GM04503 (cell line): ENCODE measurements at regions not wholly inside any gene's neighbourhood (a gene's known extent, or its start where the extent isn't known, plus 50 kb on each side); places are given as distances from the start of the nearest gene placed in this dataset.
"Not testable (repeated sequence)": the region's sequence is repeated elsewhere in the genome, so short reads cannot be mapped to it uniquely, and the experiment has no call there.

Experiments used
- DNase-seq: peaks from one replicate; pipeline ENCODE4 v3.0.0-alpha.2; 2012; ENCODE audit warnings: low read depth

DNA sequence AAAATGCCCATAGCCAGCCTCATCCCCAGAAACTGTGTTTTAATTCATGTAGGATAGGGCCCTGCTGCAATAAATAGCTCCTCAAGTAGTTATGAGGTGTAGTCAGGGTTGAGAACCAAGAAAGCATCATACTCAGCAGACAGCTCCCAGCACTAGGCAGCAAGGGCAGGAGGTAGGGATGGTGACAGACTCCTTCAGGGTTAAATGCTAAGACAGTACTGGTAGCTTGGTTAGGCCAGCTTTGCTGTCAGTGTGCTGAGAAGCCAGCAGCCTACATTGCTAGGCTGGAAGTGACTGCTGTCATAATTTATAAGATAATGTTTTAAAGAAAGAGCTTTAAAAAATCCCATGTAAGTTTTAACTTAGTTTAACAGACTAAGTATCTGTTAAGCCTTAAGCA is 113.9 kb upstream of the IMMP2L start:
- no peak for DNase-seq

DNA sequence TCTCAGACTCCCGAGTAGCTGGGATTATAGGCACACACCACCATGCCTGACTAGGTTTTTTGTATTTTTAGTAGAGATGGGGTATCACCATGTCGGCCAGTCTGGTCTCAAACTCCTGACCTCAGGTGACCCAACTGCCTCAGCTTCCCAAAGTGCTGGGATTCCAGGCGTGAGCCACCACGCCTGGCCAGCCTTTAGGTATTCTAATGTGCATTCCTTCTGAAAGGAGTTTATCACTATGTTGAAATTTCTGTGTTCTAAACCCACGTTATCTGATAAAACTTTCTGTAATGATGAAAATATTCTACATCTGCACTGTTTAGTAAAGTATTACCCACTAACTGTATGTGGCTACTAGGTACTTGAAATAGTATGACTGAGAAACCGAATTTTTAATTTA is 110.6 kb upstream of the IMMP2L start:
- DNase-seq = no peak

DNA sequence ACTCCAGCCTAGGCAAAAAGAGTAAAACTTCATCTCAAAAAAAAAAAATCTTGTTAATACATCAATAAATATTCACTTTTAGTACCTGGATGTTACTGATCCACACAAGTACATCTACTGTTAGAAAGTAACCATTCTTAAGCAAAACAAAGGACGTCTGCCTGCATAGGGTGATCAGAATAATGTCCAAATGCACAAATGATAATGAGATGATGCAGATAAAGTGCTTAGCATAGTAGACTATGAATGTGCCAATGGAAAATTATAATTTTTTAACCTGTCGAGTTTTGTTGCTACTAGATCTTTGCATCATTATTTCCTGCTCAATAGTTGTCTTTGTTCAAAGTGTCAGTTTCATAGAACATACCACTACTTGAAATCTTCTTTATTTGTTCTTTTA is 109.6 kb upstream of the IMMP2L start:
- no peak for DNase-seq

DNA sequence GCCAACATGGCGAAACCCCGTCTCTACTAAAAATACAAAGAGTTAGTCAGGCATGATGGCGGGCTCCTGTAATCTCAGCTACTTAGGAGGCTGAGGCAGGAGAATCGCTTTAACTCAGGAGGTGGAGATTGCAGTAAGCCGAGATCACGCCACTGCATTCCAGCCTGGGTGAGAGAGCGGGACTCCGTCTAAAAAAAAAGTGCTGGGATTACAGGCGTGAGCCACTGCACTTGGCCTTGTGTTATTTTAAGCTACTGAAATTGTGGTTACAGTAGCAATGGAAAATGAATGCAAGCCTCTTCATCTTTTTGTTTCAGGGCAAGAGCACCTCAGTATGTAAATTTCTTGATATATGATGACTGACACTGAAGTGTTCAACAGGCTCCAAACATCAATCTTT is 106.4 kb upstream of the IMMP2L start:
- DNase-seq = no peak

DNA sequence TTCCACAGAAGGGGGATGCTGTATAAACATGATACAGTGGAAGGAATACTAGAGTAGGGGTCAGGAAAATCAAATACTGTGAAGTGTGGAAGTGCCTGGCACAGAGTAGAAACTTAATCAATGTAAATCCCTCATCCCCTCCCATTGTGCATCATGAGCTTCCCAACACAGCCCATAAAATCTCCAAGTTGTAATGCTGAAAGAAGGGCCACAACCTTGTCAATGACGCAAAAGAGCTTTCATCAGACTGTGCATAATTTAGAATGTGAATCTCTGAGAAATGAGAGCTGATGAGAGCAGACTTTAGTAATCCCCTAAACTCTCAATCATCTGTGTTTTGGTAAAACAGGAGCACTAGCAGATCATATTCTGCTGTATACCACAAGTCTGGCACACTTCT is 105.2 kb upstream of the IMMP2L start:
- DNase-seq = no peak

DNA sequence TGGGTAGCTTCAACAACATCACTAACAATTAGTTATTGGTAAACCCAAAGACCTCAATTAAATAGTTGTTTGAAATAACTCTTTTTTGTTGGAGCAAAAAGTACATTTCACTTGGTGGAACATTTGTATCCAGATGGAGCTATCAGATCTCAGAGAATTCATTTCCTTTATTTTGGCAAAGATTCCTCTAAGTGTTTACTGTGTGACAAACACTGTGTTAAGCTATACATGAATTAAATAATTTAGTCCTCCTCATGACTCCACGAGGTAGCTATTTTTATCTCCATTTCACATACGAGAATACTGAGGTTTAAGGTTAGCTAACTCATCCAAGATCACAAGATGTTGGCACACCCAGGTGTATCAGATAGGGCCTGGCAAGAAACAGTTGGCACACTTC is 104.0 kb upstream of the IMMP2L start:
- no peak for DNase-seq

DNA sequence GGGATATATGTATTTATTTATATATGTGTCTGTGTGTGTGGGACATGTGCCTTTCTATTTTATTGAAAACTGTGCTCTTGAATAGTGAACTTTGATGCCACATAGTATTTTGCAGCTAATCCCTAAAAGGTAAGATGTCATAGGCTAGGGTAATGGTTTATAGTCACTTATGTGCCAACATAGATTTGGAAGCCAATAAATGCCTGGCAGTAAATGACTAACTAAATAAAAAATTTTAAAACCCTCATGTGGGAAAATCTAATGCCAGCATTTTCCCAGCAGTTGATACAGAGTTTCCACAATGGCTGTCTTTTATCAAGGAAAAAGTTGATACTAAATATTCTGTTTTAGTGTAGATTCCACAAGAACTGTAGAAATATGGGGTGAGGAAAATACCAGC is 101.5 kb upstream of the IMMP2L start:
- no peak for DNase-seq

DNA sequence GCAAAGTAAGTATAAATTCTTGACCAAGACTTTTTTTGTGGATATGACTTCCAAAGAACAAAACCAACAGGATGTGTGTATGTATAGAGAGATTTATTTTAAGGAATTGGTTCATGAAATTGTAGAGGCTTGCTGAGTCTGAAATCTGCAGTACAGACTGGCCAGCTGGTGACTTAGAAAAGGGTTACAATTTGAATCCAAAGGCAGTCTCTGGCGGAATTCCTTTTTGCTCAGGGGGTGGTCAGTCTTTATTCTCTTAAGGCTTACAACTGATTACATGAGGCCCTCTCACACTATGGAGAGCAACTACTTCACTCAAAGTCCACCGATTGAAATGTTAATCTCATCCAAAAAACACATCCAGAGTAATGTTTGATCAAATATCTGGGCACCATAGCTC is 100.1 kb upstream of the IMMP2L start:
- DNase-seq = no peak

DNA sequence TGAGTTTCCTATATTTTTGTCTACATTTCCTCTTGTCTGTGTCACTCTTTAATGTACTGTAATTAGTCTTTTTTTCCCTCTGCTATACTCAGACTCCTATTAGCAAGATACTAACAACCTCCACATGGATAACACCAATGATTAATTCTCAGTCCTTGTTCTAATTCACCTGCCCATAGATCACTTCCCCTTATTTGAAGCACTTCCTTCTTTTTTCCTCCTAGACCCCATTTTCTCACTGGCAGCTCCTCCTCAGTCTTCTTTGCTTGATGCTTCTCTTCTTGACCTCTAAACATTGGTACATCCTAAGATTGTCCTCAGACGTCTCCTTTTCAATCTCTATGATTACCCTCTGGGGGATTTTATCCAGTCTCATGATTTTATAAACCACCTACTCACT is 98.2 kb upstream of the IMMP2L start:
- no peak for DNase-seq

DNA sequence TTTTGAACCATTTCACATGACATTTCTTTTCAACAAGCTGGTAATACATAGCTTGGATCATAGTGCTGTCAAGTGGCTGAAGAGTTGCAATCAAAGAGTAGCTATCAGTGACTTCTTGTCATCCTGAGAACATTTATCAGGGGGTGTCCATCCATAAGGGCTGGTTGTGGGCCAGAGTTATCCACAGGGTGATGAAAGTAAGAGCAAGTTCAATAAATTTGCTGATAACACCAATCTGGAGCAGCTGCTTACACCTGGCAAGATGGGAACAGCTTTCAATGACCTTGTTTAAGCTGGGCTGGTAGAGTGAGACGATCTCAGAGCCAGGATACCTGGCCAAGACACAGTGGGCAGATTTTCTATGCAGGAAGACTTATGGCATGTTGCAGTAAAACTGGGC is 96.3 kb upstream of the IMMP2L start:
- no peak for DNase-seq

DNA sequence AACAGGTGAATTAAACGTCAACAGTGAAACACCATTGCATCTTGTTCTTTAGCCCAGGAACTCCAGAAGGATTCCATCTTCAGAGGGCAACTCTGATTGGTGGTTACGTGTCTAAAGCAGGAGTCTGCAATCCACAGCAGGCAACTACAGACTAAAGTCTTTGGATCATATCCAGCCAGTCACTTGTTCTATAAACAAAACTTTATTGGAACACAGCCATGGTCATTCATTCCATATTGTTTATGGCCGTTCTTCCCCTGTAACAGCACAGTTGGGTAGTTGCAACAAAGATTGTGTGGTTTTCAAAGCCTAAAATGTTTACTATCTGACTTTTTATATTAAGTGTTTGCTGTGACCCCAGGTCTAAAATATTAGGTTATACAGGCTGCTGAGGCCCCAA is 94.7 kb upstream of the IMMP2L start:
- no peak for DNase-seq

DNA sequence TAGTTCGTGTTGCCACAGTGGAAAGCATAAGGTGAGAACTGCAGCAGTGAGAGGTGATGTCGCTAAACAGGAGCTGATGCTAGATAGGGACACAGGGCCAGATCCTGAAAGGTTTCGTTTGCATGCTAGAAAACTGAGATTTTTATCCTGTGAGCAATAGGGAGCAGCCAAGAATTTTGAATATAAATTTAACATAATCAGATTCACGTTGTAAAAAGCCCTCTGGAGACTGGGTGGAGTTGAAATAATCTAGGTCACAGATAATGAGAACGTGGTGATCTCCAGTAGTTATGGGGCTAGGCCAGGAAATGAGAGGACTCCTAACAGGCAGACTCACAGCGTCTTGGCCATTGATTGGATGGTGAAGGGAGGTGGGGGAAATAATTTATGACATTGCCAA is 92.1 kb upstream of the IMMP2L start:
- DNase-seq = no peak

DNA sequence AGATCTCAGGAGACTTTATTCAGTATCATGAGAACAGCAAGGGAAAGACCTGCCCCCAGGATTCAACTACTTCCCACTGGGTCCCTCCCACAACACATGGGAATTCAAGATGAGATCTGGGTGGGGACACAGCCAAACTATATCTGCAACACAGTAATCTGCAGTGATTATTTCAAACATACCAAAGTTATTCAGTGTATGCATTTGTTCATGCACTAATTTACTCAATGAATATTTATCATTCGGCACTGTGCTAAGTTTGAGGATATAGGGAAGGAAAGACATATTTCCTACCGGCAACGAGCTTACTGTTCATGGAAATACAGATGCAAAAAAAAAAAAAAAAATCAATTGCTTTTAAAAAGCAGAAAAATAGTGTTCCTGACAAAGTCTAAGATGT is 91.6 kb upstream of the IMMP2L start:
- DNase-seq = no peak

DNA sequence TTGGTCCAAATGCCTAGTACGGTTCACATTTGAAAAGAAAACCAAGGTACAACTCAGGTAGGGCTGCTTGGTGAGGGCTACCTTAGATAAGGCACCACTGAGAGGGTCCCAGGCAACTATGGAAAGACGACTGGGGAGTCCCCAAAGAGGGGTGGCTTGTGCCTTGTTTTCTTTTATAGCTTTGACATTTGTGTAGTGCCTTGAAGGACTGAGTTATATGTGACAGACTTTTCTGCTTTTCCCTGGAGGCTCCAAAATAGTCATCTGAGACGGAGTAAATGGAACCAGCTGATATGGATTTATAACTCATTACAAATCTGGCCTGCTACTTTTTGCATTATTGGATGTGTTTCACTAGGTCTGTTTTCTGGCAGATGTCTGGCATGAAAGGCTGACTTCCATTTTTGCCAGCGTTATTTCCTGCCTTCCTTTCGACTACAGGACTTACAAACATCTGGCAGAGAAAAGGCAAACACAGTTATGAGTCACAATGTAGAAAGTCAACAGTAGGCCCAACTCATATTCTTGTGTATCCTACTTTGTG is 88.2 kb upstream of the IMMP2L start:
- DNase-seq = peak; percentile 48

DNA sequence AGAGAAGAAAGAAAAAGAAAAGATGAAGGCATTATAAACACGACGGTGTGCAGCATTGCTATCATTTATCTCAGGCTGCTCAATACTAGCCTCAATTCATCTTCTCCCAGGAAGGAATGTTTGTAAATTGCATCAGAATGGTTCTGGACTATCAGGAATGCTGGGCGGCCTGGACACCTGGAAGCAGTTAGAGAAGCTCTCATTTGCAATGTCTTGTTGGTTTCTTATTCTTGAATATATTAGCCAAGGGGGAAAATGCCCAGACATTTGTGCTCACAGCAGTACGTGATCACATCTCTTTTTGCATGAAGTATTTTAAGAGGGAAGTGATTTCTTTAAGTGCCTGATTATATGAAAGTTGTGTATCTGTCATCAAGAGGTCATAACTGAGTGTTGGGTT is 85.6 kb upstream of the IMMP2L start:
- peak; percentile 12 for DNase-seq

DNA sequence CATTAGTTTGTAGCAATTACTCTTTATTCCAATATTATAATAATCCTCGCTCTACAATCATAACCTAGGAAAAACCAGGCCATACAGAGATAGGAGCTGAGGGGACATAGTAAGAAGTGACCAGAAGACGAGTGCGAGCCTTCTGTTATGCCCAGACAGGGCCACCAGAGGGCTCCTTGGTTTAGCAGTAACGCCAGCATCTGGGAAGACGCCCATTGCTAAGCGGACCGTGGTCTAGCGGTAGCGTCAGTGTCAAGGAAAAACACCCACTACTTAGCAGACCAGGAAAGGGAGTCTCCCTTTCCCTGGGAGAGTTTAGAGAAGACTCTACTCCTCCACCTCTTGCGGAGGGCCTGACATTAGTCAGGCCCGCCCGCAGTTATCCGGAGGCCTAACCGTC is 82.3 kb upstream of the IMMP2L start:
- DNase-seq = not testable (repeated sequence)

DNA sequence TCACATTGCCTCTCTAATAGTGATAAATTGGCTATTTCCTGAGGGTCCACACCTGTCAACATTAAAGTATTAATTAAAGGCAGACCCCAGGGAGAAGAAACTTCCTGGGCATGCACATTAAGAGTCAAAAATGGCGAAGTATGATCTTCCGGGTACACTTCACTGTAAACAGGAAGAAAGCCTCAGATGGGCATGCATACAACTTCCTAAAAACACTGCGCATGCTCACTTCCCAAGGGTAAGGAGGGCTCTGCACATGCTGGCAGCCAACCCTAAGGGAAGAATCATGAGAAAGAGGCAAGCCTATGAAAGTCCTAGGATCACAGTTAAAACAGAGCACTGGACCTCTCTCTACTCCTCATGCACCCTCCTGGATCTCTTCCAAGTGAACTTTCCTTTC is 80.1 kb upstream of the IMMP2L start:
- no peak for DNase-seq

DNA sequence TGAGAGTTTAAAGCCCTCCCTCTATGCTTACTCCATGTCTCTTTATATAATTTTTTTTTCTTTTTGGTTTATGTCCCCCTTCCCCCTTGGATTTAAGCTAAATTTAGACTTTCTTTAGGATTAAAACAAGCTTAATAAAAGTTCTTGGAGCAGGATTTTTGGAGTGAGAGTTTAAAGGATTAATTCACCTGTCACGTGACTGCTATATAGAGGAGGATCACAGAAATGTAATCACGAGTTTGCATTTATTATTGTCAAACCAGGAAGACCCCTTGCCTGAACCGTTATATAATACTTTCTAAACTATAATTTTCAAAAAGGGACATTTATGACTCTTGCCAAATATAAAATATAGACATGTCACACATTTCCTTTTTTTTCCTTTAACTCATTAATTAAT is 78.1 kb upstream of the IMMP2L start:
- DNase-seq = no peak

DNA sequence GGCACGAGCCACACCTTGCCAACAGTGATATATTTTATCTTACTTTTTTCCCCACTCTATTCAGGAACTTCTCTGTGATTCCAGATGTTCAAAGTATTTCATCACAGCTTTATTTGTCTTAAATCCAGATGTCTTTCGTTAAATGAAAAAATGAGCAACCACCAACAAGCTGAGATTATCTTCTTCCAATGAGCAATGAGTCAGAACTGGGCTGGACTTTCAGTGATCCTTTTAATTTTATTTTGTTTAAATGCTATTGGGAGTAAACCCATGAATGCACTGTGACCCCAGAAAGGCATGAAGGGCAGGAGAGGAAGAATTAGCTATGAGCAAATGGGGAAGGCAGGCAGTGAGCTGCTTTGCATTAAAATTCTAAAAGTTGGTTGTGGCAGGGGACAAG is 77.6 kb upstream of the IMMP2L start:
- peak; percentile 17 for DNase-seq

DNA sequence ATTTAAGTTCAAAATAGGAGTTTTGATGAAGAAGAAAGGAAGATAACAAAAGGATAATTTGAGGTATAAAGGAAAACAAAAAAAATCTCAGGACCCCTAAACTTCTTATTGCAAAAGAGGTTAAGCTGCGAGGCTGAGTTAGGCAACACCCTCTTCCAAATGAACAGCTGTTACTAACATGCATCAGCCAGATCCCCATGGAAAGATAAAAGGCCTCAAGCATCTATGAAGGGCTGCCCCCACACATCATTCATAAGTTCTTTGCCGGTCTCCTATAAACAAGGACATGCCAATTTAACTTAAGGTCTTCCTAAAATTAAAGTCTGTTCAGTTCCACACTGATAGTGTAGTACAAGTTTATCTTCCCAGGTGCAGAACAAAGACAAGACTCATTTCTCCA is 75.8 kb upstream of the IMMP2L start:
- DNase-seq = no peak

DNA sequence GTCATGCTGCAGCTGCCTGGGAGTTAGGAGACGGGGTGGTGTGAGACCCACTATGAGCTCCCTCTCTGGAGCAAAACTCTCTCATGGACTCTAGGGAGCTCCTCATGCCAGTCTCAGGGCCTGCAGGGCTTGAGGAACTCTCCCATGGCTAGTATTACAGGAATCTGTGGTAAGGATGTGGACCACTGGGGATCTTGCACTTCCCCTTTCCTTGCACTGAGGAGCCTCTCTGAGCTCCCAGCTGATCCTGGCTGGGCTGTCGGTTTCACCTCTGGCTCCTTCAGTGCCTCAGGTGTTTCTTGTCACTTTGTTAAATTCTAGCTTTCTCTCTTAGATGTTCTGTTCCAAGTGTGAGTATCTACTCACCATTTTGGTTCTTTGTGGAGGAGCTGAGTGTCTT is 71.6 kb upstream of the IMMP2L start:
- no peak for DNase-seq

DNA sequence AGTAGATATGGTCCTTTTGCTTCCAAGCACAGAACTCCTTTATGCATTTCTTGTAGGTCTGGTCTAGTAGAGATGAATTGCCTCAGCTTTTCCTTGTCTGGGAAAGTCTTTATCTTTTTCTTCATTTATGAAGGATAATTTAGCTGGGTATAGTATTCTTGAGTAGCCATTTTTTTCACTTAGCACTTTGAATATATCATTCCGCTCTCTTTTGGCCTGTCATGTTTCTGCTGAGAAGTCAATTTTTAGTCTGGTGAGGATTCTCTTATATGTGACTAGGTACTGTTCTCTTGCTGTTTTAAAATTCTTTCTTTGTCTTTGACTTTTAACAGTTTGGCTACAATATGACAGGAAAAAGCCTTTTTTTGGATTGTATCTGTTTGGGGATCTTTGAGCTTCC is 68.6 kb upstream of the IMMP2L start:
- DNase-seq = no peak

DNA sequence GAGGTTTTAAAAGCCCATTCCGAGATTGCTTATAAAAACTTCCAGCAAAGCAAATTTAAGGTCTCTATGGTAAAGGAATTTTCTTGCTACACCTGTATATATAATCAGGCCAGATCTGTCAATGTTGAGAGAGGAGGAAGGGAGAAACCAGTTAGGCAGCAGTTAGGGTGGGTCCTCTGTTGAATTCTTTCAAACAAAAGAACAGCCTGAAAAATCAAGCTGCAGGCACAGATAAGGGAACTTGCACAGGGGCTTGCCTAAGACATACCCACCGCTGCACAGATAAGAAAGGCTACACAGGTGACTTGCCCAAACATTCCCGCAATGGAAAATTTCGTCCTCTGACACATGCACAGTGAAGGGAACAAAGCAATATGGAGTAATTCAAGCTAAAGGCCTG is 59.8 kb upstream of the IMMP2L start:
- no peak for DNase-seq
